SK-N-SH (cell line): ENCODE measurements at regions not wholly inside any gene's neighbourhood (a gene's known extent, or its start where the extent isn't known, plus 50 kb on each side); places are given as distances from the start of the nearest gene placed in this dataset.

Experiments
- CTCF ChIP-seq: fragments of 200-600 bp; sonication (generic); IDR thresholded peaks from 2 replicates; pipeline ENCODE4 v1.6.1; 2017; ENCODE audit warnings: antibody characterized with exemption, mild to moderate bottlenecking, moderate library complexity
- EP300 ChIP-seq, 2 experiments: IDR thresholded peaks; 2 replicates each; pipeline versions ENCODE4 v1.4.0 to v1.6.1; 2012; ENCODE audit warnings: borderline replicate concordance in 1 of 2, low read depth in 1 of 2, low read length in 1 of 2
- FOXJ3 ChIP-seq: sonication (generic); formaldehyde crosslinking; IDR thresholded peaks from 2 replicates; pipeline ENCODE4 v1.5.1; 2020; ENCODE audit warnings: mild to moderate bottlenecking, missing genetic modification reagents
- GABPA ChIP-seq: IDR thresholded peaks from 2 replicates; pipeline ENCODE4 v1.4.0; 2012; ENCODE audit warnings: low read depth, mild to moderate bottlenecking
- NFIC ChIP-seq: IDR thresholded peaks from 2 replicates; pipeline ENCODE4 v1.4.0; 2012; ENCODE audit warnings: borderline replicate concordance
- REST ChIP-seq: IDR thresholded peaks from 2 replicates; pipeline ENCODE4 v1.6.1; 2012; ENCODE audit warnings: mild to moderate bottlenecking, low read depth, low read length, moderate library complexity
- TCF12 ChIP-seq: IDR thresholded peaks from 2 replicates; pipeline ENCODE4 v1.4.0; 2012
- USF2 ChIP-seq: fragments of 150-350 bp; IDR thresholded peaks from 2 replicates; pipeline ENCODE4 v1.6.1; 2017; ENCODE audit warnings: antibody characterized with exemption, low read length, low read depth, borderline replicate concordance
- ZBTB33 ChIP-seq: IDR thresholded peaks from 2 replicates; pipeline ENCODE4 v1.4.0; 2012; ENCODE audit warnings: low read depth, borderline replicate concordance

- TF ChIP-seq CTCF (no peak), GABPA (no peak), FOXJ3 (CRISPR knock-in tag) (no peak), REST (no peak), ZBTB33 (no peak), USF2 (no peak), TCF12 (no peak), NFIC (no peak), EP300 (IDR thresholded peaks at IDR 0.05; ENCODE audit: borderline replicate concordance in 1 of 2, low read depth in 1 of 2, low read length in 1 of 2) (no peak)
Observed at GRCh38 chr7:88490874-88491273, 184.2 kb upstream of the STEAP4 start.
